Gastroesophageal sphincter (tissue), 4 donors: ENCODE measurements at regions not wholly inside any gene's neighbourhood (a gene's known extent, or its start where the extent isn't known, plus 50 kb on each side); places are given as distances from the start of the nearest gene placed in this dataset.

Source experiments
- ATAC-seq: fragments of 150-250 bp; one replicate; pipeline ENCODE4 v1.9.1; 2016; ENCODE audit warnings: mild to moderate bottlenecking, moderate library complexity
- H3K27ac ChIP-seq, 4 donors: fragments of 200-600 bp; sonication (generic) in 3 of 4; 1 replicate in 3 of 4; 2 replicates in 1 of 4; pipeline ENCODE4 v1.5.1; 2016 to 2019
- H3K27me3 ChIP-seq: fragments of 200-600 bp; sonication (generic); one replicate; pipeline ENCODE4 v1.5.1; 2019
- H3K36me3 ChIP-seq, 2 donors: fragments of 200-600 bp; sonication (generic); one replicate each; pipeline ENCODE4 v1.5.1; 2019; ENCODE audit warnings: control low read depth in 1 of 2
- H3K4me1 ChIP-seq, 3 donors: fragments of 200-600 bp; sonication (generic); 1 replicate in 2 of 3; 2 replicates in 1 of 3; pipeline ENCODE4 v1.5.1; 2016 to 2019; ENCODE audit warnings: control low read depth in 2 of 3
- H3K4me3 ChIP-seq, 2 donors: fragments of 200-600 bp; sonication (generic); one replicate each; pipeline ENCODE4 v1.5.1; 2019; ENCODE audit warnings: mild to moderate bottlenecking in 1 of 2, moderate library complexity in 1 of 2
- H3K9me3 ChIP-seq, 3 donors: fragments of 200-600 bp; sonication (generic); one replicate each; pipeline ENCODE4 v1.5.1; 2017 to 2019; ENCODE audit warnings: control low read depth in 2 of 3
- EP300 ChIP-seq: sonication (generic); formaldehyde crosslinking; IDR thresholded peaks from one replicate; pipeline ENCODE4 v1.6.1; 2017; ENCODE audit warnings: antibody characterized with exemption, mild to moderate bottlenecking
- POLR2A ChIP-seq, 2 donors: fragments of 450-650 bp; IDR thresholded peaks; one replicate each; pipeline ENCODE4 v1.6.1; 2017; ENCODE audit warnings: antibody characterized with exemption in 2 of 2, mild to moderate bottlenecking in 2 of 2, moderate library complexity in 1 of 2
- POLR2AphosphoS5 ChIP-seq: sonication (generic); formaldehyde crosslinking; IDR thresholded peaks from one replicate; pipeline ENCODE4 v1.6.1; 2017; ENCODE audit warnings: antibody characterized with exemption
- WGBS, 2 donors: methylation state at CpG; one replicate each; pipeline ENCODE4 v1.1.5; 2018; ENCODE audit warnings: low coverage in 1 of 2; 5-methylcytosine and 5-hydroxymethylcytosine counted together
- TF ChIP-seq, protein P1 (sequence below), 4 experiments: fragments of 200-600 bp in 2 of 4; fragments of 450-650 bp in 2 of 4; sonication (generic) in 1 of 4; IDR thresholded peaks; one replicate each; pipeline ENCODE4 v1.5.1; 2017 to 2019; ENCODE audit warnings: antibody characterized with exemption in 4 of 4, mild to moderate bottlenecking in 2 of 4, moderate library complexity in 2 of 4

DNA sequence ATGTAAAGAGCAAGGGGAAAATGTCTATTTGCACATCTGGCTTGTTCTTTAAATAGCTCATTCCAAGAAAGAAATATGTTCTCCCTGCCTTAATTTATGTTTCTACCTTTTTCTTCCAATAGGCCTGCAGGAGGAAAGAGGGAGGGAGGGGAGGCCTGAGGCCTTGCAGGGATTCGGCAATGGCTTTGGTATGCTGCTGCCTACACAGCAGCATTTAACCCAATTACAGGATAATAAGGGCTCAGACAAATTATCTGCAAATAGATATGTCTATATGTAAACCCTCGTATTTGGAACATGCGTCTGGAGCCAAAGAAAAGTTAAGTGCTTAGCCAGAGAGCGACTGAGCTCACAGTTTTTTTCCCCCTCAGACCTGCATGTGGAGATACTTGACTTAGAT lies 277.2 kb downstream of the CDC5L start:
- Histone ChIP-seq H3K27me3 (peaks cover 4% of the 10 kb centered on the region), H3K4me1 (no peaks in the 10 kb centered on the region), H3K9me3 (no peaks in the 10 kb centered on the region), H3K36me3 (no peaks in the 10 kb centered on the region), H3K4me3 (no peak overlapping the region), H3K27ac (peak overlapping the region in 2 of 4 donors; percentile 10 to 44)
- TF ChIP-seq POLR2AphosphoS5 (no peak), POLR2A (IDR thresholded peaks at IDR 0.05) (no peak), EP300 (no peak)
- TF ChIP-seq, protein P1, sequence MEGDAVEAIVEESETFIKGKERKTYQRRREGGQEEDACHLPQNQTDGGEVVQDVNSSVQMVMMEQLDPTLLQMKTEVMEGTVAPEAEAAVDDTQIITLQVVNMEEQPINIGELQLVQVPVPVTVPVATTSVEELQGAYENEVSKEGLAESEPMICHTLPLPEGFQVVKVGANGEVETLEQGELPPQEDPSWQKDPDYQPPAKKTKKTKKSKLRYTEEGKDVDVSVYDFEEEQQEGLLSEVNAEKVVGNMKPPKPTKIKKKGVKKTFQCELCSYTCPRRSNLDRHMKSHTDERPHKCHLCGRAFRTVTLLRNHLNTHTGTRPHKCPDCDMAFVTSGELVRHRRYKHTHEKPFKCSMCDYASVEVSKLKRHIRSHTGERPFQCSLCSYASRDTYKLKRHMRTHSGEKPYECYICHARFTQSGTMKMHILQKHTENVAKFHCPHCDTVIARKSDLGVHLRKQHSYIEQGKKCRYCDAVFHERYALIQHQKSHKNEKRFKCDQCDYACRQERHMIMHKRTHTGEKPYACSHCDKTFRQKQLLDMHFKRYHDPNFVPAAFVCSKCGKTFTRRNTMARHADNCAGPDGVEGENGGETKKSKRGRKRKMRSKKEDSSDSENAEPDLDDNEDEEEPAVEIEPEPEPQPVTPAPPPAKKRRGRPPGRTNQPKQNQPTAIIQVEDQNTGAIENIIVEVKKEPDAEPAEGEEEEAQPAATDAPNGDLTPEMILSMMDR (IDR thresholded peaks at IDR 0.05), result no peak
- 78 to 96% methylated on average over 3 to 4 of the region's 4 CpGs for WGBS, 2 donors
- ATAC-seq, result no peak

DNA sequence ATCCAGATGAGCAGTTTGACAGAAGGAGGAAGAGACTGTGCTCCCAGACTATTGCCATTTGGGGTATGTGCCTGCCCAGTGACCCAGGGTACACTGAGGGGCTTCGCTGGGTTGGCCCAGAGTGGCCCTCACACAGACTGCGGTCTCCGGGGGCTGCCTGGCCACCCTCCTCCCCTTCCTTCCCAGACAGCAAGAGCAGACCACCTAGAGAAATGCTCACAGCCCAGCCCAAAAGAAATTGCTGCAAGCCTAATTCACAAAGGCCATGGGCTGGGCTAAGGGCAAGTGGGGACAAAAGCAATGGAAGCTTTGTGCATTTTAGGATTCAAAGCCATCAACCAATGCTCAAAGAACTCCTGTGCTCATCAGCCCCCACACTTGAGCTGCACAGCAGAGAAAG lies 277.6 kb downstream of the CDC5L start:
- ATAC-seq, result no peak
- no peak overlapping the region for H3K4me3 ChIP-seq
- H3K27ac ChIP-seq, result peak overlapping the region in 2 of 4 donors; percentile 10 to 44
- no peaks in the 10 kb centered on the region for H3K4me1 ChIP-seq
- WGBS, 2 donors, result no CpG with 5 or more reads among the region's 3 CpGs
- no peaks in the 10 kb centered on the region for H3K36me3 ChIP-seq
- peaks cover 4% of the 10 kb centered on the region for H3K27me3 ChIP-seq
- H3K9me3 ChIP-seq, result no peaks in the 10 kb centered on the region
- TF ChIP-seq POLR2AphosphoS5, result no peak
- no peak for TF ChIP-seq POLR2A (IDR thresholded peaks at IDR 0.05)
- TF ChIP-seq, protein P1 (IDR thresholded peaks at IDR 0.05), result no peak
- no peak for TF ChIP-seq EP300

DNA sequence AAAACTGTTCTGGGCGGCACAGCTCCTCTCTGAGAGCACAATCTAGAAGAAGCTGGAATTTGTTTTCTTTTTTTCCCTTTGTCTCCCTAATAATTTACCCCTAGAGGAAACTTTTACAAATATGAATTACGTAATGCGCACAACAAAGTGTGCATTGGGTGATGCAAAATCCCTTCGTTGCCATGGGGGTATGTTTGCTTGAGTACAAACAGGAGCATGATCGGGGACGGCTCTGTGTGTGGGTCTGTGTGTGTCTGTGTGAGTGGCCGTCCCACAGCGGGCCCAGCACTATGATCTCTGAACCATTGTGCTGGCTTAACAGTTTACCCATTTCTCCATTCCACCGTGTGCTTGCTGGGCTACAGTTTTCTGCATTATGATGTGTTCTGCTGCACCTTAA lies 278.2 kb downstream of the CDC5L start:
- no peaks in the 10 kb centered on the region for H3K4me1 ChIP-seq
- no peak overlapping the region for H3K4me3 ChIP-seq
- ATAC-seq, result no peak
- peaks cover 4% of the 10 kb centered on the region for H3K27me3 ChIP-seq
- 80 to 94% methylated on average over 3 to 9 of the region's 9 CpGs for WGBS, 2 donors
- H3K36me3 ChIP-seq, result no peaks in the 10 kb centered on the region
- no peak for TF ChIP-seq POLR2A (IDR thresholded peaks at IDR 0.05)
- TF ChIP-seq POLR2AphosphoS5, result no peak
- TF ChIP-seq, protein P1 (IDR thresholded peaks at IDR 0.05), result no peak
- no peak for TF ChIP-seq EP300
- H3K27ac ChIP-seq, result peak overlapping the region in 1 of 4 donors; percentile 51
- no peaks in the 10 kb centered on the region for H3K9me3 ChIP-seq

DNA sequence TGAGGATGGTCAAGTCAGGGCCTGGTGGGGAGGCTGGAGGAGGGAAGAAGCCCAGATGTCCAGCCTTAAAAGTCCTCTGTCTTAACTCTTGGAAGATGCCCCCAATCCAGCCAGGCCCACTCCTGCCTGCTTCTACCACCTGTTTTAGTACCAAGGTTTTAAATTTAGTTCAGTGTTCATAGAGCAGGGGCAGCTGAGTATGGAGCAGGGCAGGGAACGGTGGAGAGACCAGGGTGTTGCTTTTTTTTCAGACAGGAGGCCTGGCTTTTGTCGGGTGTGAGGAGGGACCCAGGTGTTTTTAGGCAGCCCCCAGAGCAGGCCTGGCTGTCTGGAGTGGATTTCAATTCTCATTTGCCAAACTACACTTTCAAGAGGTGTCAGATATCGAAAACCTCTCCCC lies 278.8 kb downstream of the CDC5L start:
- Histone ChIP-seq H3K27me3 (peaks cover 4% of the 10 kb centered on the region), H3K27ac (peak overlapping the region in 1 of 4 donors; percentile 51), H3K9me3 (no peaks in the 10 kb centered on the region), H3K4me1 (no peaks in the 10 kb centered on the region), H3K4me3 (no peak overlapping the region), H3K36me3 (no peaks in the 10 kb centered on the region)
- no peak for ATAC-seq
- TF ChIP-seq, protein P1 (IDR thresholded peaks at IDR 0.05), result no peak
- no peak for TF ChIP-seq POLR2A (IDR thresholded peaks at IDR 0.05)
- no peak for TF ChIP-seq POLR2AphosphoS5
- TF ChIP-seq EP300, result no peak
- 100% methylated on average over 1 of the region's 3 CpGs for WGBS, 2 donors

DNA sequence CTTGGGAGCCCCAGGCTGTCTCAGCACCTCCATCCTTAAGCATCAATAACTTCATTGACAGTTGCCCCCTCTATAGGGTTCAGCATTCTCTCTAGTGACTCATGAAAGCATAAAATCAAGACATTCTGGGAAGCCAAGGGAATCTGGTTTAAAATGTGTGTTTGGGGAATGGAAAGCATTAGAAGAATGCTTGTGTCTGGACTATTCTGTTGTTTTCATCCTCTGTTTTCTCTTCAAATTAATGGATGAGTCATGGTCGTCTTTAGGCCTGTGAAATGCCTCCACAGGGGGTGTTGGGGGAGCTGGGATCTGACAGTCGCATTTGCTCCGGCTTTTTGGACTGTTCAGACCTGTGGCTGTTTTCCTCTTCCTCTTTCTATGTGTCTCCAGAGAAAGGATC lies 279.7 kb downstream of the CDC5L start:
- TF ChIP-seq EP300, result no peak
- TF ChIP-seq, protein P1 (IDR thresholded peaks at IDR 0.05), result no peak
- TF ChIP-seq POLR2AphosphoS5, result no peak
- no peak for TF ChIP-seq POLR2A (IDR thresholded peaks at IDR 0.05)
- H3K27ac ChIP-seq, result peak overlapping the region in 1 of 4 donors; percentile 44
- 34 to 49% methylated on average over 2 to 3 of the region's 3 CpGs for WGBS, 2 donors
- no peak overlapping the region for H3K4me3 ChIP-seq
- peak; percentile 38 for ATAC-seq
- no peaks in the 10 kb centered on the region for H3K9me3 ChIP-seq
- peaks cover 3% of the 10 kb centered on the region for H3K27me3 ChIP-seq
- H3K4me1 ChIP-seq, result no peaks in the 10 kb centered on the region
- no peaks in the 10 kb centered on the region for H3K36me3 ChIP-seq
